Activated B cell treated with CpG ODN at 0.5 μM for 24 hours (primary cell): ENCODE measurements at regions not wholly inside any gene's neighbourhood (a gene's known extent, or its start where the extent isn't known, plus 50 kb on each side); places are given as distances from the start of the nearest gene placed in this dataset.

Experiments used
- ATAC-seq: fragments of 200-7000 bp; cut with Tn5 transposase; one replicate; pipeline ENCODE4 v1.10.0; 2021; ENCODE audit warnings: low read depth, mild to moderate bottlenecking, moderate library complexity
- CTCF ChIA-PET: fragments of 350-600 bp; sonication (Branson Sonifier 250); formaldehyde crosslinking; loops from one replicate; lab custom pipeline; 2021; ENCODE audit warnings: antibody characterized with exemption; lab: Charles Lee
- POLR2A ChIA-PET: fragments of 350-600 bp; sonication (Branson Sonifier 250); formaldehyde crosslinking; loops from one replicate; lab custom pipeline; 2021; ENCODE audit warnings: antibody characterized with exemption; lab: Charles Lee
- DNase-seq: peaks from one replicate; pipeline ENCODE4 v3.0.0; 2022
- H3K27ac Mint-ChIP-seq: one replicate; pipeline ENCODE4 v1.8.0; 2020; ENCODE audit warnings: mixed read lengths
- H3K27me3 Mint-ChIP-seq: one replicate; pipeline ENCODE4 v1.8.0; 2021; ENCODE audit warnings: mixed read lengths
- H3K36me3 Mint-ChIP-seq: one replicate; pipeline ENCODE4 v1.8.0; 2021; ENCODE audit warnings: low read depth, mixed read lengths
- H3K4me1 Mint-ChIP-seq: one replicate; pipeline ENCODE4 v1.8.0; 2021; ENCODE audit warnings: mixed read lengths
- H3K4me3 Mint-ChIP-seq: one replicate; pipeline ENCODE4 v1.8.0; 2020; ENCODE audit warnings: mild to moderate bottlenecking, mixed read lengths
- H3K9me3 Mint-ChIP-seq: one replicate; pipeline ENCODE4 v1.8.0; 2020; ENCODE audit warnings: mixed read lengths
- CTCF ChIP-seq: fragments of 200-600 bp; IDR thresholded peaks from one replicate; pipeline ENCODE4 v1.8.0; 2022; ENCODE audit warnings: antibody characterized with exemption, mild to moderate bottlenecking
- intact Hi-C: fragments of 100-400 bp; cut with micrococcal nuclease; formaldehyde crosslinking; loops from one replicate; pipeline ENCODE4 v1.15.1; 2024

GRCh38 chr6:81476881-81477280, 275.6 kb downstream of the TENT5A start:
- Mint-ChIP-seq H3K27me3 (no peaks in the 10 kb centered on the region), H3K4me3 (no peak overlapping the region), H3K27ac (no peak overlapping the region), H3K4me1 (no peaks in the 10 kb centered on the region), H3K36me3 (no peaks in the 10 kb centered on the region), H3K9me3 (no peaks in the 10 kb centered on the region)
- no peak for TF ChIP-seq CTCF
- intact Hi-C loops: no loop called here
- no peak for DNase-seq
- no peak for ATAC-seq
- CTCF ChIA-PET: no interaction called here
- POLR2A ChIA-PET: no interaction called here

GRCh38 chr6:81475646-81476045, 276.8 kb downstream of the TENT5A start:
- Mint-ChIP-seq H3K9me3 (no peaks in the 10 kb centered on the region), H3K4me3 (no peak overlapping the region), H3K27ac (no peak overlapping the region), H3K4me1 (no peaks in the 10 kb centered on the region), H3K27me3 (no peaks in the 10 kb centered on the region), H3K36me3 (no peaks in the 10 kb centered on the region)
- CTCF ChIA-PET: no interaction called here
- POLR2A ChIA-PET: no interaction called here
- ATAC-seq: no peak
- intact Hi-C loops: no loop called here
- DNase-seq: no peak
- TF ChIP-seq CTCF: no peak

GRCh38 chr6:81465859-81466258, 286.6 kb downstream of the TENT5A start:
- H3K4me1 Mint-ChIP-seq: no peaks in the 10 kb centered on the region
- no peak overlapping the region for H3K27ac Mint-ChIP-seq
- H3K36me3 Mint-ChIP-seq: no peaks in the 10 kb centered on the region
- CTCF ChIA-PET: no interaction called here
- POLR2A ChIA-PET: no interaction called here
- H3K27me3 Mint-ChIP-seq: no peaks in the 10 kb centered on the region
- TF ChIP-seq CTCF: no peak
- DNase-seq (no peak), ATAC-seq (no peak)
- H3K9me3 Mint-ChIP-seq: no peaks in the 10 kb centered on the region
- H3K4me3 Mint-ChIP-seq: no peak overlapping the region
- intact Hi-C loops: no loop called here

GRCh38 chr6:81456416-81456815, 296.1 kb downstream of the TENT5A start:
- Mint-ChIP-seq H3K9me3 (peaks cover 2% of the 10 kb centered on the region), H3K4me1 (no peaks in the 10 kb centered on the region), H3K27ac (no peak overlapping the region), H3K27me3 (no peaks in the 10 kb centered on the region), H3K36me3 (no peaks in the 10 kb centered on the region), H3K4me3 (no peak overlapping the region)
- intact Hi-C loops: no loop called here
- CTCF ChIA-PET: no interaction called here
- POLR2A ChIA-PET: no interaction called here
- no peak for TF ChIP-seq CTCF
- DNase-seq (no peak), ATAC-seq (no peak)

GRCh38 chr6:81455641-81456040, 296.8 kb downstream of the TENT5A start:
- ATAC-seq: no peak
- ChIA-PET CTCF (no interaction called here), POLR2A (no interaction called here)
- Mint-ChIP-seq H3K27ac (no peak overlapping the region), H3K4me1 (no peaks in the 10 kb centered on the region), H3K9me3 (peaks cover 2% of the 10 kb centered on the region), H3K36me3 (no peaks in the 10 kb centered on the region), H3K4me3 (no peak overlapping the region), H3K27me3 (no peaks in the 10 kb centered on the region)
- TF ChIP-seq CTCF: no peak
- intact Hi-C loops: no loop called here
- no peak for DNase-seq
